Osteoblast (primary cell): ENCODE measurements at regions not wholly inside any gene's neighbourhood (a gene's known extent, or its start where the extent isn't known, plus 50 kb on each side); places are given as distances from the start of the nearest gene placed in this dataset.
"Not testable (repeated sequence)": the region's sequence is repeated elsewhere in the genome, so short reads cannot be mapped to it uniquely, and the experiment has no call there.

Experiments used
- DNase-seq: peaks from one replicate; pipeline ENCODE4 v3.0.0; 2011; ENCODE audit warnings: low spot score, mixed read lengths; ENCODE audit not compliant: insufficient read length; ENCODE audit errors: missing footprints
- H2AFZ ChIP-seq: 2 replicates; pipeline ENCODE4 v1.6.0; 2011; ENCODE audit warnings: mild to moderate bottlenecking, low read length
- H3K27ac ChIP-seq: 2 replicates; pipeline ENCODE4 v1.5.1; 2011; ENCODE audit warnings: mild to moderate bottlenecking, low read depth, low read length, moderate library complexity
- H3K27me3 ChIP-seq: 2 replicates; pipeline ENCODE4 v1.6.0; 2012; ENCODE audit warnings: mild to moderate bottlenecking, control low read depth, inconsistent platforms, low read length, moderate library complexity; ENCODE audit not compliant: insufficient read depth
- H3K36me3 ChIP-seq: 2 replicates; pipeline ENCODE4 v1.5.1; 2011; ENCODE audit warnings: mild to moderate bottlenecking, low read length, control low read depth, moderate library complexity; ENCODE audit not compliant: insufficient read depth
- H3K4me1 ChIP-seq: 2 replicates; pipeline ENCODE4 v1.5.1; 2011; ENCODE audit warnings: mild to moderate bottlenecking, low read length, control low read depth, moderate library complexity; ENCODE audit not compliant: insufficient read depth
- H3K4me2 ChIP-seq: 2 replicates; pipeline ENCODE4 v1.6.0; 2011; ENCODE audit warnings: mild to moderate bottlenecking, low read length; ENCODE audit not compliant: insufficient read depth
- H3K4me3 ChIP-seq: fragments of 200-600 bp; sonication (generic); 3 replicates; pipeline ENCODE4 v1.5.1; 2012; ENCODE audit warnings: mild to moderate bottlenecking, low read length, inconsistent platforms; ENCODE audit not compliant: insufficient read depth
- H3K79me2 ChIP-seq: 2 replicates; pipeline ENCODE4 v1.6.0; 2012; ENCODE audit warnings: mild to moderate bottlenecking, low read length, control low read depth, inconsistent platforms; ENCODE audit not compliant: insufficient read depth
- H3K9me3 ChIP-seq: 2 replicates; pipeline ENCODE4 v1.5.1; 2011; ENCODE audit warnings: low read depth, low read length, control low read depth
- H4K20me1 ChIP-seq: 2 replicates; pipeline ENCODE4 v1.6.0; 2012; ENCODE audit warnings: mild to moderate bottlenecking, low read length, control low read depth; ENCODE audit not compliant: insufficient read depth
- CTCF ChIP-seq: IDR thresholded peaks from 2 replicates; pipeline ENCODE4 v1.5.1; 2011; ENCODE audit warnings: mild to moderate bottlenecking, low read depth, low read length, moderate library complexity; ENCODE audit errors: extremely low read depth

- no peak overlapping the region for H3K27ac ChIP-seq
- no peaks in the 10 kb centered on the region for H3K36me3 ChIP-seq
- no peaks in the 10 kb centered on the region for H3K79me2 ChIP-seq
- TF ChIP-seq CTCF = no peak
- H3K4me3 ChIP-seq = no peak overlapping the region
- H3K9me3 ChIP-seq = no peaks in the 10 kb centered on the region
- DNase-seq = no peak
- H3K4me1 ChIP-seq = no peaks in the 10 kb centered on the region
- H3K27me3 ChIP-seq = no peaks in the 10 kb centered on the region
- H3K4me2 ChIP-seq = no peak overlapping the region
- H2AFZ ChIP-seq = no peak overlapping the region
- no peaks in the 10 kb centered on the region for H4K20me1 ChIP-seq
Observed at GRCh38 chr5:26343801-26344325, 694.5 kb downstream of the CDH9 start.

DNA sequence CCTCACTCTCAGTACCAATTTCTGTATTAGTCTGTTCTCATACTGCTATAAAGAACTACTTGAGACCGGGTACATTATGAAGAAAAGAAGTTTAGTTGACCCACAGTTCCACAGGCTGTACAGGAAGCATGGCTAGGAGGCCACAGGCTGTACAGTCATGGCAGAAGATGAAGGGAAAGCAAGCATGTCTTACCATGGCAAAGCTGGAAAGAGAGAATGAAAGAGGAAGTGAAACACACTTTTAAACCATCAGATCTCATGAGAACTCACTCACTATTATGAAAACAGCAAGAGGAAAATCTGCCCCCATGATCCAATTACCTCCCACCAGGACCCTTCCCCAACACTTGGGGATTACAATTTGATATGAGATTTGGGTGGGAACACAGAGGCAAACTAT is 698.8 kb downstream of the CDH9 start:
- Histone ChIP-seq H3K79me2 (no peaks in the 10 kb centered on the region), H3K27me3 (no peaks in the 10 kb centered on the region), H2AFZ (no peak overlapping the region), H4K20me1 (no peaks in the 10 kb centered on the region), H3K27ac (no peak overlapping the region), H3K36me3 (no peaks in the 10 kb centered on the region), H3K4me2 (no peak overlapping the region), H3K4me3 (no peak overlapping the region), H3K9me3 (peaks cover 2% of the 10 kb centered on the region), H3K4me1 (no peaks in the 10 kb centered on the region)
- no peak for TF ChIP-seq CTCF
- DNase-seq = no peak

DNA sequence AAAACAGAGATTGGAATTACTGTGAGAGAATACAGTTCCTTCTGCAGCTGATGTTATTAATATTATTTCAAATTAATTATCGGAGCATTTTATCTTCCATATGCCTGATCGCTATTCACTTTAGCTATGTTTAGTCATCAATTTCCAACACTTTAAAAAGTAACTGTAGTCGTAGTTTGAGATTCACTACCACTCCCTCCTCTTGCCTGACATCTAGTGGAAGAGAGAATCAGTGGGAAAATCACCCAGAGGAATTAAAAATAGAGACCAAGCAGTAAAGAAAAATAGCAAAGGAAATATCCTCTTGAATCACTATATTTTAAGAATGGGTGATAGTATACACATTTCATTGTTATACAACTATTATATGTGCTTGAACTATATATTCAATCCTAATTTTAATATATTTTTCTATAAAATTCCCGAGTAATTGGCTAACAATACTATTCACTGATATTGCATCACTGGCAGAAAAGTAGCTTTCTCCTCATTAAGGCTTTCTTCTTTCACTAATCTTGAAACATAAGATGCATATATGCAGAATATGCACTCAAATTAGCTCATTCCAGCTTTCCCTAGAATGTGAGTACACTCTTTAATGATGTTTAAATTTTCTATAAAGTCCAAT is 708.7 kb downstream of the CDH9 start:
- Histone ChIP-seq H3K9me3 (no peaks in the 10 kb centered on the region), H3K4me2 (no peak overlapping the region), H3K79me2 (no peaks in the 10 kb centered on the region), H3K4me1 (no peaks in the 10 kb centered on the region), H4K20me1 (no peaks in the 10 kb centered on the region), H2AFZ (no peak overlapping the region), H3K27ac (no peak overlapping the region), H3K36me3 (no peaks in the 10 kb centered on the region), H3K4me3 (no peak overlapping the region), H3K27me3 (no peaks in the 10 kb centered on the region)
- TF ChIP-seq CTCF = no peak
- no peak for DNase-seq

GRCh38 chr5:26326153-26326759 is 712.1 kb downstream of the CDH9 start:
- no peaks in the 10 kb centered on the region for H4K20me1 ChIP-seq
- no peak overlapping the region for H3K4me3 ChIP-seq
- H3K79me2 ChIP-seq = no peaks in the 10 kb centered on the region
- no peaks in the 10 kb centered on the region for H3K4me1 ChIP-seq
- no peak overlapping the region for H2AFZ ChIP-seq
- H3K27ac ChIP-seq = no peak overlapping the region
- no peaks in the 10 kb centered on the region for H3K27me3 ChIP-seq
- DNase-seq = no peak
- no peak overlapping the region for H3K4me2 ChIP-seq
- TF ChIP-seq CTCF = no peak
- no peaks in the 10 kb centered on the region for H3K36me3 ChIP-seq
- no peaks in the 10 kb centered on the region for H3K9me3 ChIP-seq

- H3K79me2 ChIP-seq, H3K4me3 ChIP-seq, H3K9me3 ChIP-seq, H3K36me3 ChIP-seq, H2AFZ ChIP-seq, H3K4me1 ChIP-seq, H3K4me2 ChIP-seq, H3K27me3 ChIP-seq, H4K20me1 ChIP-seq, DNase-seq, H3K27ac ChIP-seq: not testable (repeated sequence)
Observed at GRCh38 chr5:26325432-26325831, 713.0 kb downstream of the CDH9 start.

- H3K36me3 ChIP-seq, H3K4me3 ChIP-seq, H3K4me2 ChIP-seq, H3K9me3 ChIP-seq, H3K27ac ChIP-seq, H3K27me3 ChIP-seq, H2AFZ ChIP-seq, H3K4me1 ChIP-seq, H3K79me2 ChIP-seq, H4K20me1 ChIP-seq, DNase-seq: not testable (repeated sequence)
Observed at GRCh38 chr5:26324273-26324895, 714.0 kb downstream of the CDH9 start.
